ENCODE measurements at regions not wholly inside any gene's neighbourhood (a gene's known extent, or its start where the extent isn't known, plus 50 kb on each side); places are given as distances from the start of the nearest gene placed in this dataset.

DNA sequence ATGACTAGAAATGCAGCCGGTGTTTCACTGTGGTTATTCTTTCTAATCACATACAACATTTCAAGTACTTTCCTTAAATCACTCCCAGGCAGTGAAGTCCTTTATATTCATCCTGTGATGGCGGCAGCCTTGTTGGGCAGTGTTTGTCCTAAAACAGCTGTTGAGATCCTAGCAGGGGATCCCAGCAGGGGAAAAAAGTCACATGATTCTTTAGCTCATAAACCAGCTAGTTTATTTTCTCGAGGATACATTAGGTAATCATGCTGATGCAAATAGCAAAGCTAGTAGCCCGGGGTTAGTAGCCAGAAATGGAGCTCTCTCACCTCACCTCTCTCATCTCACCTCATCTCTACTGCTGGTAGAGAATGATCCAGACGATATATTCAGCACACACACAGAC, 70.5 kb downstream of the FOXD1 start:
- H3K4me3 ChIP-seq, result no peak overlapping the region
- H3K27ac ChIP-seq, result no peak overlapping the region
- no peak for DNase-seq
- peaks cover 0 to 9% of the 10 kb centered on the region in 2 donors for H3K9me3 ChIP-seq
- H3K4me1 ChIP-seq (ENCODE audit: insufficient read depth), result peaks cover 5% of the 10 kb centered on the region
- no peaks in the 10 kb centered on the region for H3K27me3 ChIP-seq
- no peaks in the 10 kb centered on the region for H3K36me3 ChIP-seq
- TF ChIP-seq, protein P1, sequence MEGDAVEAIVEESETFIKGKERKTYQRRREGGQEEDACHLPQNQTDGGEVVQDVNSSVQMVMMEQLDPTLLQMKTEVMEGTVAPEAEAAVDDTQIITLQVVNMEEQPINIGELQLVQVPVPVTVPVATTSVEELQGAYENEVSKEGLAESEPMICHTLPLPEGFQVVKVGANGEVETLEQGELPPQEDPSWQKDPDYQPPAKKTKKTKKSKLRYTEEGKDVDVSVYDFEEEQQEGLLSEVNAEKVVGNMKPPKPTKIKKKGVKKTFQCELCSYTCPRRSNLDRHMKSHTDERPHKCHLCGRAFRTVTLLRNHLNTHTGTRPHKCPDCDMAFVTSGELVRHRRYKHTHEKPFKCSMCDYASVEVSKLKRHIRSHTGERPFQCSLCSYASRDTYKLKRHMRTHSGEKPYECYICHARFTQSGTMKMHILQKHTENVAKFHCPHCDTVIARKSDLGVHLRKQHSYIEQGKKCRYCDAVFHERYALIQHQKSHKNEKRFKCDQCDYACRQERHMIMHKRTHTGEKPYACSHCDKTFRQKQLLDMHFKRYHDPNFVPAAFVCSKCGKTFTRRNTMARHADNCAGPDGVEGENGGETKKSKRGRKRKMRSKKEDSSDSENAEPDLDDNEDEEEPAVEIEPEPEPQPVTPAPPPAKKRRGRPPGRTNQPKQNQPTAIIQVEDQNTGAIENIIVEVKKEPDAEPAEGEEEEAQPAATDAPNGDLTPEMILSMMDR (IDR thresholded peaks at IDR 0.05), result no peak
- no peak for TF ChIP-seq POLR2A (IDR thresholded peaks at IDR 0.05)
- TF ChIP-seq EP300 (IDR thresholded peaks at IDR 0.05), result no peak
- 23 to 35% (median 29%) methylated on average over 5 of the region's 5 CpGs for whole genome bisulfite sequencing, 3 donors
- intact Hi-C loops (cut with DNase I), result no loop called here

DNA sequence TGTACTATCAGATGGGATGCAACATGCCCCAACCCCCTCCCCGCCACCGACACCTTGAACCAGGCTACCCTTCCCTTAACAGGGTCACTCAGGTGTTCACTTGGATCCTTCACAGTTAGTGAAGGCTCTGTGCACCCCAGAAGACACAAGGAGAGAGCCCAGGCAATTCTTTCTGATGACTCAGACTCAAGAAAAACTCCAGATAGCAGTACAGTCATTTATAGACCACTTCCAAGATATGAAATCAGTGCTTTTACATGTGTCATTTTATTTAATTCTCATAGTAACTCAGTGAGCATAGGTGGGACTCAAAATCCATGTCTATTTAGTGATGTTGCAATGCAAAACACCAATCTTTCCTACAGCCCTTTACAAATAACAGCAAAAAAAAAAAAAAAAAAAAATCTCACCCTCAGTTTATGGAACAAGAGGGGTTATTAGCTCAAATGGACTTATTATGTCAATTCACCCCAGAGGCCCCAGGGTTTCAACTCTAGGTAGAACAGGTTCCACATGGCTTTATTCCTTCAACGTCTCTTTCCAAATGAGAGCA, 71.9 kb downstream of the FOXD1 start:
- peaks cover 0 to 3% of the 10 kb centered on the region in 2 donors for H3K9me3 ChIP-seq
- H3K27me3 ChIP-seq, result no peaks in the 10 kb centered on the region
- H3K4me3 ChIP-seq, result no peak overlapping the region
- intact Hi-C loops (cut with DNase I), result no loop called here
- H3K4me1 ChIP-seq (ENCODE audit: insufficient read depth), result peaks cover under 1% of the 10 kb centered on the region
- no peaks in the 10 kb centered on the region for H3K36me3 ChIP-seq
- DNase-seq, result no peak
- H3K27ac ChIP-seq, result no peak overlapping the region
- WGBS, 3 donors, result 72 to 78% (median 75%) methylated on average over 3 of the region's 3 CpGs
- TF ChIP-seq POLR2A (IDR thresholded peaks at IDR 0.05) (no peak), EP300 (IDR thresholded peaks at IDR 0.05) (no peak)
- TF ChIP-seq, protein P1 (IDR thresholded peaks at IDR 0.05), result no peak

DNA sequence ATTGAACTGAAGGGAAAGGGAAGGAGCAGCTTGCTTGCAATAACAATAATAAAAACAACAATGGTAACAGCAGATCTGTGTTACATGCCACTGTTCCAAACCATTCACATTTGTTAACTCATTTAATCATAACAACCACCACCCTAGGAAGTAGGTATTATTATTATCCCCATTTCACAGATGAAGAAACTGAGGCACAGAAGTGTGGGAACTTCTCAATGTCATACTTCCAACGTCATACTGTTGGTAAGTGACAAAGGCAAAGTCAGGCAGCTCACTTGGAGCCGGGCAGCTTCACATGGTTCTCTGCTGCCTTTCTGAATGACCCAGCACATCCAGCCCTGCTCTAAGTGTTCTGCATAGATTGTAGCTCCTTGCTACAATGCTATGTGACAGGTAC, 72.6 kb downstream of the FOXD1 start:
- H3K27ac ChIP-seq, result no peak overlapping the region
- no peaks in the 10 kb centered on the region for H3K36me3 ChIP-seq
- H3K9me3 ChIP-seq, result no peaks in the 10 kb centered on the region
- H3K27me3 ChIP-seq, result no peaks in the 10 kb centered on the region
- DNase-seq, result no peak
- intact Hi-C loops (cut with DNase I), result no loop called here
- 58 to 81% (median 81%) methylated on average over 2 of the region's 2 CpGs for WGBS, 3 donors
- TF ChIP-seq, protein P1 (IDR thresholded peaks at IDR 0.05), result no peak
- no peak for TF ChIP-seq POLR2A (IDR thresholded peaks at IDR 0.05)
- TF ChIP-seq EP300 (IDR thresholded peaks at IDR 0.05), result no peak
- H3K4me1 ChIP-seq (ENCODE audit: insufficient read depth), result no peaks in the 10 kb centered on the region
- H3K4me3 ChIP-seq, result no peak overlapping the region

DNA sequence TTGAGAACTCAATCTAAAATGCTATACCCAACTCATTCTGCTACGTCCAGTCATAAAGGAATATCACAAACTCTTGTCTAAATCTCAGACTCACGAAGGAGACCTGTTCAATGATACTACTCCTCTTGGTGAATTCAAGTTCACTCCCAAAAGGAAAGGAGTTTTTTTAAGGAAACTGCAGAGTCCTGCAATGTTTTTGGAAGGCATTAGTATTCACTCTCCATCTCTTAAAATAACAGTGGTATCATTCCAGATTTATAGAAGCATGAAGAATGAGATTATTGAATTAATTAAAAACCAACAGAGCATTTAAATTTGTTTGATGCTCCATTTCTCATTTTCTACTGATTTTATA, 73.4 kb downstream of the FOXD1 start:
- TF ChIP-seq EP300 (IDR thresholded peaks at IDR 0.05) (no peak), POLR2A (IDR thresholded peaks at IDR 0.05) (no peak)
- TF ChIP-seq, protein P1 (IDR thresholded peaks at IDR 0.05), result no peak
- no peak overlapping the region for H3K4me3 ChIP-seq
- intact Hi-C loops (cut with DNase I), result no loop called here
- H3K9me3 ChIP-seq, result no peaks in the 10 kb centered on the region
- H3K27ac ChIP-seq, result no peak overlapping the region
- DNase-seq, result no peak
- H3K27me3 ChIP-seq, result no peaks in the 10 kb centered on the region
- no peaks in the 10 kb centered on the region for H3K4me1 ChIP-seq (ENCODE audit: insufficient read depth)
- H3K36me3 ChIP-seq, result no peaks in the 10 kb centered on the region
- WGBS, 3 donors, result 69 to 74% (median 71%) methylated on average over 2 of the region's 2 CpGs

Measured in ovary (tissue), 7 donors.